HL-60 (cell line): ENCODE measurements at regions not wholly inside any gene's neighbourhood (a gene's known extent, or its start where the extent isn't known, plus 50 kb on each side); places are given as distances from the start of the nearest gene placed in this dataset.

Experiments
- DNase-seq, 2 experiments: peaks; one replicate each; pipeline ENCODE4 v3.0.0-alpha.2; 2010 to 2020; ENCODE audit warnings: low read depth in 1 of 2, low spot score in 1 of 2
- H3K27ac ChIP-seq: fragments of 250-450 bp; sonication (Bioruptor Pico); replicated peaks from 2 replicates; pipeline ENCODE4 v1.5.1; 2020; ENCODE audit warnings: mild to moderate bottlenecking, moderate library complexity
- H3K27me3 ChIP-seq: fragments of 250-450 bp; sonication (Bioruptor Pico); 2 replicates; pipeline ENCODE4 v1.5.1; 2021; ENCODE audit warnings: mild to moderate bottlenecking, moderate library complexity; ENCODE audit not compliant: insufficient read depth, poor library complexity, severe bottlenecking
- H3K4me3 ChIP-seq: replicated peaks from 2 replicates; pipeline ENCODE4 v1.5.1; 2011; ENCODE audit warnings: mild to moderate bottlenecking, control low read depth, low read length; ENCODE audit not compliant: insufficient read depth
- GABPA ChIP-seq: IDR thresholded peaks from 2 replicates; pipeline ENCODE4 v1.6.1; 2012; ENCODE audit warnings: low read depth
- POLR2AphosphoS5 ChIP-seq: IDR thresholded peaks from 2 replicates; pipeline ENCODE4 v1.6.1; 2012; ENCODE audit warnings: low read depth
- SPI1 ChIP-seq: IDR thresholded peaks from 2 replicates; pipeline ENCODE4 v1.6.1; 2012; ENCODE audit warnings: low read depth, mild to moderate bottlenecking, borderline replicate concordance
- TF ChIP-seq, protein P1 (sequence below): IDR thresholded peaks from 2 replicates; pipeline ENCODE4 v1.6.1; 2012; ENCODE audit warnings: low read depth; ENCODE audit not compliant: insufficient replicate concordance
- TF ChIP-seq, protein P2 (sequence below): IDR thresholded peaks from one replicate; pipeline ENCODE4 v1.5.1; 2011; ENCODE audit warnings: low read length, control low read depth, inconsistent platforms; ENCODE audit not compliant: insufficient read depth

DNA sequence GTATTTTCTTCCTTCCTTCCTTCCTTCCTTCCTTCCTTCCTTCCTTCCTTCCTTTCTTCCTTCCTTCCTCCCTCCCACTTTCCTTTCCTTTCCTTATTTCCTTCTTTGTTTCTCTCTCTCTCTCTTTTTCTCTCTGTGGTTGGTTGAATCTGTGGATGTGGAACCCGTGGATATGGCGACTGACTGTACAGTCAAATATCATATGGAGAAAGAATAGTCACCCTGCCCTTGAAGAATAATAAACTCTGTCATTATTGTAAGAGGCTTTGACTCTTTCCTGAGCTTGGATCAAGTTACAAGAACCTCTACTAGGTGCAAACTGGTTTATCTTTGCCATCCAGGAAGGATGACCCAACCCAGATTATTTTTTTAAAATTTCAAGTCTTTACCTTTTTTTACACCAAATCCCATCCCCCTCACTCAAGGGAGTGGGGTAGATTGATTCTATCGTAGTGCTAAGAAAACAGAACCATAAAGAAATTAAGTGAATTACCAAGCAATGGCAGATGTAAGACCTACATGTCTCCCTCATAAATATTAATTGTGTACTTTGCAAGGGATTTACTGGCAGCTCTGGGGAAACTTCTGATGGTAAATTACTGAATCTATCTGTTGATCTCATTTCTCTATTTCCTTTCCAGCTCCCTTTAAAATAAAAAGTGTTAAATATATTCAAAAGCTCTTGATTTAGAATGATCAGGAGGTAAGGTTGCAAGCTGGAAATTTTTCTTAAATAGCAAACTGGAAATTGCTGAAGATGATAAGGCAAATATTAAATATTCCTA lies 667.5 kb downstream of the UTRN start:
- no peak for DNase-seq
- no peaks in the 10 kb centered on the region for H3K27me3 ChIP-seq
- TF ChIP-seq, protein P1, sequence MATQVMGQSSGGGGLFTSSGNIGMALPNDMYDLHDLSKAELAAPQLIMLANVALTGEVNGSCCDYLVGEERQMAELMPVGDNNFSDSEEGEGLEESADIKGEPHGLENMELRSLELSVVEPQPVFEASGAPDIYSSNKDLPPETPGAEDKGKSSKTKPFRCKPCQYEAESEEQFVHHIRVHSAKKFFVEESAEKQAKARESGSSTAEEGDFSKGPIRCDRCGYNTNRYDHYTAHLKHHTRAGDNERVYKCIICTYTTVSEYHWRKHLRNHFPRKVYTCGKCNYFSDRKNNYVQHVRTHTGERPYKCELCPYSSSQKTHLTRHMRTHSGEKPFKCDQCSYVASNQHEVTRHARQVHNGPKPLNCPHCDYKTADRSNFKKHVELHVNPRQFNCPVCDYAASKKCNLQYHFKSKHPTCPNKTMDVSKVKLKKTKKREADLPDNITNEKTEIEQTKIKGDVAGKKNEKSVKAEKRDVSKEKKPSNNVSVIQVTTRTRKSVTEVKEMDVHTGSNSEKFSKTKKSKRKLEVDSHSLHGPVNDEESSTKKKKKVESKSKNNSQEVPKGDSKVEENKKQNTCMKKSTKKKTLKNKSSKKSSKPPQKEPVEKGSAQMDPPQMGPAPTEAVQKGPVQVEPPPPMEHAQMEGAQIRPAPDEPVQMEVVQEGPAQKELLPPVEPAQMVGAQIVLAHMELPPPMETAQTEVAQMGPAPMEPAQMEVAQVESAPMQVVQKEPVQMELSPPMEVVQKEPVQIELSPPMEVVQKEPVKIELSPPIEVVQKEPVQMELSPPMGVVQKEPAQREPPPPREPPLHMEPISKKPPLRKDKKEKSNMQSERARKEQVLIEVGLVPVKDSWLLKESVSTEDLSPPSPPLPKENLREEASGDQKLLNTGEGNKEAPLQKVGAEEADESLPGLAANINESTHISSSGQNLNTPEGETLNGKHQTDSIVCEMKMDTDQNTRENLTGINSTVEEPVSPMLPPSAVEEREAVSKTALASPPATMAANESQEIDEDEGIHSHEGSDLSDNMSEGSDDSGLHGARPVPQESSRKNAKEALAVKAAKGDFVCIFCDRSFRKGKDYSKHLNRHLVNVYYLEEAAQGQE = no peak
- no peak for TF ChIP-seq SPI1
- TF ChIP-seq, protein P2, sequence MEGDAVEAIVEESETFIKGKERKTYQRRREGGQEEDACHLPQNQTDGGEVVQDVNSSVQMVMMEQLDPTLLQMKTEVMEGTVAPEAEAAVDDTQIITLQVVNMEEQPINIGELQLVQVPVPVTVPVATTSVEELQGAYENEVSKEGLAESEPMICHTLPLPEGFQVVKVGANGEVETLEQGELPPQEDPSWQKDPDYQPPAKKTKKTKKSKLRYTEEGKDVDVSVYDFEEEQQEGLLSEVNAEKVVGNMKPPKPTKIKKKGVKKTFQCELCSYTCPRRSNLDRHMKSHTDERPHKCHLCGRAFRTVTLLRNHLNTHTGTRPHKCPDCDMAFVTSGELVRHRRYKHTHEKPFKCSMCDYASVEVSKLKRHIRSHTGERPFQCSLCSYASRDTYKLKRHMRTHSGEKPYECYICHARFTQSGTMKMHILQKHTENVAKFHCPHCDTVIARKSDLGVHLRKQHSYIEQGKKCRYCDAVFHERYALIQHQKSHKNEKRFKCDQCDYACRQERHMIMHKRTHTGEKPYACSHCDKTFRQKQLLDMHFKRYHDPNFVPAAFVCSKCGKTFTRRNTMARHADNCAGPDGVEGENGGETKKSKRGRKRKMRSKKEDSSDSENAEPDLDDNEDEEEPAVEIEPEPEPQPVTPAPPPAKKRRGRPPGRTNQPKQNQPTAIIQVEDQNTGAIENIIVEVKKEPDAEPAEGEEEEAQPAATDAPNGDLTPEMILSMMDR = no peak
- no peak for TF ChIP-seq GABPA
- no peak for TF ChIP-seq POLR2AphosphoS5
- H3K27ac ChIP-seq = no peak overlapping the region
- no peak overlapping the region for H3K4me3 ChIP-seq

DNA sequence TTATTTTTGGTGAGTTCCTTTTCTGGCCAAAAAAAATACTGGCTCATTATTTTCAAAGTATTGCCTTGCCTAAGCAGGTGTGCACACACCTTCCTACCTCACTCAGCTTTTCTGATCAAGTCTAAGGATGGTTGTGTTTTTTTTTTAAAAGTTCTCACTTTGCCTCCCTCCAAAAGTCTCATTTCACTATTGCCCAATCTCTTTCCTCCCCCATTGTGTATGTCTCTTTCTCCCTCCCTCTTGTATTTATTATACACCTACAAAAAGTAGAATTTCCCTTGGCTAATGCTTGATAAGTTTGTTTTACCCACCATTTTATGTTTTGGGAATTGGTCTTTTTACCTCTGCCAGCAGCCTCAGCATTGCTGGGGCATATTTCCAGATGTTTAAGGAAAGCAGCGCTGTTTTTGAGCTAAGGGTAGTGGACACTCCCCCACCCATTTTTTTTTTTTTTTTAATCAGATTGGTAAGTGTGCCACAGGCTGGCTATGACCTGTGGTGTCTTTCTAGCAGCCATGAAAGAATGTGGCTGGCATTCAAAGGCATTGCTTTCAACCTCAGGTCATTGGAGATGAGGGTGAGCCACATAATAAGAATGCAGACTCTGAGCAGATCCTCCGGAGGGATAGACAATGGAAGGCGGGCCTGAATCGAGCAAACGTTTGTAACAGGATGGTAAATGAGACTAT lies 668.6 kb downstream of the UTRN start:
- no peaks in the 10 kb centered on the region for H3K27me3 ChIP-seq
- no peak for DNase-seq
- TF ChIP-seq, protein P2 = no peak
- TF ChIP-seq SPI1 (no peak), POLR2AphosphoS5 (no peak), GABPA (no peak)
- TF ChIP-seq, protein P1 = no peak
- H3K27ac ChIP-seq = no peak overlapping the region
- H3K4me3 ChIP-seq = no peak overlapping the region

DNA sequence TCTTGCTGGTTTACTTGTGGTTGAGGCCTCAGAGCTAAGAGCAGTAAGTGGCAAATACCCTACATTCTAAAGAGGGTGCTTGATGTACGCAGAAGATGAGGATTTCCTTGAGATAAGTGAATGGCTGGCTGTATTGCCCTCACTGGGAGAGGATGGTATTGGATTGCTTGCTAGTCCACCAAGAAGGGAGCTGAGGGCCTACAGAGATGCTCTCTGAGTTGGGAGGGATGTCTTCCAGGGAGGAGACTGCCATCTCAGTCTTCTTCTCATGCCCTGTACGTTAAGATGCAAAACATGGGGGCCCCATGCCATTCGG lies 669.1 kb downstream of the UTRN start:
- Histone ChIP-seq H3K4me3 (no peak overlapping the region), H3K27me3 (no peaks in the 10 kb centered on the region), H3K27ac (no peak overlapping the region)
- TF ChIP-seq POLR2AphosphoS5 (no peak), SPI1 (no peak)
- TF ChIP-seq, protein P1 = no peak
- TF ChIP-seq, protein P2 = no peak
- DNase-seq = no peak
